ENCODE measurements at regions not wholly inside any gene's neighbourhood (a gene's known extent, or its start where the extent isn't known, plus 50 kb on each side); places are given as distances from the start of the nearest gene placed in this dataset.

- TF ChIP-seq, protein P1, sequence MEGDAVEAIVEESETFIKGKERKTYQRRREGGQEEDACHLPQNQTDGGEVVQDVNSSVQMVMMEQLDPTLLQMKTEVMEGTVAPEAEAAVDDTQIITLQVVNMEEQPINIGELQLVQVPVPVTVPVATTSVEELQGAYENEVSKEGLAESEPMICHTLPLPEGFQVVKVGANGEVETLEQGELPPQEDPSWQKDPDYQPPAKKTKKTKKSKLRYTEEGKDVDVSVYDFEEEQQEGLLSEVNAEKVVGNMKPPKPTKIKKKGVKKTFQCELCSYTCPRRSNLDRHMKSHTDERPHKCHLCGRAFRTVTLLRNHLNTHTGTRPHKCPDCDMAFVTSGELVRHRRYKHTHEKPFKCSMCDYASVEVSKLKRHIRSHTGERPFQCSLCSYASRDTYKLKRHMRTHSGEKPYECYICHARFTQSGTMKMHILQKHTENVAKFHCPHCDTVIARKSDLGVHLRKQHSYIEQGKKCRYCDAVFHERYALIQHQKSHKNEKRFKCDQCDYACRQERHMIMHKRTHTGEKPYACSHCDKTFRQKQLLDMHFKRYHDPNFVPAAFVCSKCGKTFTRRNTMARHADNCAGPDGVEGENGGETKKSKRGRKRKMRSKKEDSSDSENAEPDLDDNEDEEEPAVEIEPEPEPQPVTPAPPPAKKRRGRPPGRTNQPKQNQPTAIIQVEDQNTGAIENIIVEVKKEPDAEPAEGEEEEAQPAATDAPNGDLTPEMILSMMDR (IDR thresholded peaks at IDR 0.05; ENCODE audit: insufficient read depth, low read length, poor library complexity, severe bottlenecking): no peak
- TF ChIP-seq EZH2phosphoT487 (conservative IDR thresholded peaks at IDR 0.05; ENCODE audit: low read length): no peak
Observed at GRCh38 chr7:51482976-51483375, 166.4 kb upstream of the COBL start.
